Skeletal muscle cell (primary cell): ENCODE measurements at regions not wholly inside any gene's neighbourhood (a gene's known extent, or its start where the extent isn't known, plus 50 kb on each side); places are given as distances from the start of the nearest gene placed in this dataset.
"Not testable (repeated sequence)": the region's sequence is repeated elsewhere in the genome, so short reads cannot be mapped to it uniquely, and the experiment has no call there.

Experiments
- DNase-seq: peaks from one replicate; pipeline ENCODE4 v3.0.0-alpha.2; 2010; ENCODE audit warnings: low read depth
- H3K4me3 ChIP-seq: 2 replicates; pipeline ENCODE4 v1.5.1; 2011; ENCODE audit warnings: low read depth, mild to moderate bottlenecking, control low read depth, low read length, moderate library complexity

DNA sequence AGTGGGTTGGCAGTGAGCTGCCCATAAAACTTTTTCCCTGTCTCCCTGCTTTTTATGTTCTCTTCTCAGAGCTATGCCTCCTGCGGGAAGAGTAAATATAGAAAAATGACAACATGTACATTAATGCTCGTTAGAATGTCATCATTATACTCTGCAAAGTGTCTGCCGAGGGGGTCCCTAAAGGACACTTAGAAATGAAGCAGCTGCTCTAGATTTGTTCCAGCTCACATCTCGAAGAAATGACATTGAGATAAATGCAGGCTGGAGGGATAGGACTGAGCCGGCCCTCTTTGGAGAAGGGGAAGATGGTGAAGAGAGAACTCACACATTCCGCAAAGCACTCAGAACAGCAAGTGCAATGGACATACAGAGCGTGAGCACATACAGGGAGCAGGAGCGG, 240.0 kb downstream of the NXPE2 start:
- no peak for DNase-seq
- no peak overlapping the region for H3K4me3 ChIP-seq

GRCh38 chr11:114921697-114922096, 243.4 kb downstream of the NXPE2 start:
- no peak for DNase-seq
- no peak overlapping the region for H3K4me3 ChIP-seq

DNA sequence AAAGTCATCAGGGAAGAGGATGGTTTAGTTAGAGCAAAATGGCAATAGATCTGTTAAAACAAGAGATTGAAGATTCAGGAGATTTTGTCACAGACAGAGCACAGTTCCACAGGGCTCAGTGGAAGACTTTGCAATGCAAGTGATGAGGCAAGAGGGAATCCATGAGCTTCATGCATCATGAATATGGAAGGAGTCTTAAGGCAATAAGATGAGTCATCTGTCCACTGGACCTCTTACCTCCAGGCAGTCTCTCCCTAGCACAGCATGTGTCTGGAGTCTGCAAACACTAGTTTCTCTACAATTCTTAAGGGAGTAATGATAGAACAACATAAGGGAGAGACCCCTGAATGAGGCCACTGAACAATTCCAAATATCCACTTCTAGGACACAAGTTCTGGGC, 245.7 kb downstream of the NXPE2 start:
- no peak overlapping the region for H3K4me3 ChIP-seq
- DNase-seq, result no peak

DNA sequence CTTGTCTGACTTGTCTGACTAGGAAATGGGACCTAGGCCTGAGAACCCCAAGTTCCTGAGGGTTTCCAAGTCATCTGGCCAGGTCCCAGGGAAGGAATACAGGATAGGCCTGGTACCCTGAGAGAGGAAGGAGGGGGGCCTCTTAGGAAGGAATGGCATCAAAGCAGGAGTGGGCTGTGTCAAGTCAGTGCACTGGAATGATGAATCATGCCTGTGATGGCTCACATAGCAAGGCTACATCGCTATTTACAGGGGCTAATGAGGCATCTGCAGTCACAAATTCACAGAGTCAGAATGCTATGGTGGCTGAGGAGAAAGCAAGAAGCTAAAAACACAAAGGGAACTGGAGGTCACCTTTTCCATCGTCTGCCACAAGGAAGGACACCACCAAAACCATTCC, 247.3 kb downstream of the NXPE2 start:
- DNase-seq, result no peak
- no peak overlapping the region for H3K4me3 ChIP-seq

- no peak for DNase-seq
- no peak overlapping the region for H3K4me3 ChIP-seq
Measured at GRCh38 chr11:114928260-114928870, 250.0 kb downstream of the NXPE2 start.

GRCh38 chr11:114929351-114930000, 251.1 kb downstream of the NXPE2 start:
- DNase-seq, result no peak
- no peak overlapping the region for H3K4me3 ChIP-seq

DNA sequence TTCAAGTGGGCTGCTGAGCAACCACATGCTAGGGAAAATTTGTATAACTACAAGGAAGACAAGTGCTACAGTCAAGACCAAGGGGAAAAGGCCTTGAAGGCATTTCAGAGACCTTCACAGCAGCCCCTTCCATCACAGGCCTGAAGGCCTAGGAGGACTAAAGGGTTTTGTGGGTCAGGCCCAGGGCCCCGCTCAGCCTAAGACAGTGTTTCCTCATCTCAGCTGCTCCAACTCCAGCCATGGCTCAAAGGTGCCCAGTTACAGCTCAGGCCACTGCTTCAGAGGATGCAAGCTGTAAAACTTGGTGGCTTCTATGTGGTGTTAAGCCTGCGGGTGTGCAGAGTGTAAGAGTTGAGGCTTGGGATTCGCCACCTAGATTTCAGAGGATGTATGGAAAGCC, 260.5 kb downstream of the NXPE2 start:
- no peak overlapping the region for H3K4me3 ChIP-seq

DNA sequence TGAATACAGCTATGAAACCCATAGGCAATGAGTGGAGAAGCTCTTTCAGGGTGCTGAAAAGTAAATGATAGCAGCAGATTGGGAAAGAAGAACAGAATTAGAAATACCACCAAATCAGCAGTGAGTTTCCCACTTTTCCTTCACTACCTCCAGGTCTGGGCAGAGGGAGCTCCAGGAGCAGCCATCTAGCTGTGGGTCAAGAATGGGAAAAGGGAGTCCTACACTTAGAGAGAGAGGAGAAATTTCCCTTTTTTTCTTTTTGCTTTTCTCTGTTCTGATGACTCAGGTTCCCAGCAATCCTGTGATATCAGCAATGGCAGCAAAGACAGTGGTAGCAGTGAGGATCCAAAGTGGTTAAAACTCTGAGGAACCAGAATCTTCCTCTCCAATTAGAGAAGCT, 263.9 kb downstream of the NXPE2 start:
- H3K4me3 ChIP-seq, result no peak overlapping the region
- DNase-seq, result no peak

More for the DNA sequence above, 260.5 kb downstream of the NXPE2 start:
- DNase-seq, result no peak

DNA sequence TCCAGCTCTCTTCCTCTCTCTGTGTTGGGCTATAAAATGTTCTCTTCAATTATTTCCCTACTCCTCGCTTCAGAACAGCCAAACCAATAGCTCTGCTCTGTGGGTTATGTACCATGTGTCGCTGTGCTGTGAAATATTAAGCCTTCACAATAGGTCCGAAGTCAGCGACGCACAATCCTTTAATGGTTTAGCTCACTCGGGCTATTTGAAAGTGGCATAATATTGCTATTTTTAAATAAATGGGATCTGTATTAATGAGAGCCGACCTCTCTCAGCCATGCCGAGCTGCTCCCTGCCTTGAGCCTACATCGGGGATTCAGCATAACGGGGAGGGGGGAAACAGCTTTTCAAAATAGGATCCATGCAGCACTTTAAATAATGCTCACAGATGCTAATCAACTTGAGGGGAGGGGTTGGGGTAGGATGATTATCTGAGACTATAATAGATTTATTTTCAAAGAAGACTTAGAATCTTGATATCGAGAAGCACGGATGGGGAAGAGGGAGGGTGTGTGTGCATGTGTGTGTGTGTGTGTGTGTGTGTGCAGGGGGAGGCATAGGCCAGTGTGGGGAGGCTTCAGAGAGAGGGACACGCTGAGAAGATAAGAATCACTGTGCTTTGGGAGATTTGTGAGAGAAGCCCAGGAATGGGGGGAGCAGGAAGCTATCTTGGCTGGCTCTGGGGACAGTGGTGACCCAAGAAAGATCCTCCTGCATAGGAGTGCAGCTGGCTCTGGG, 271.5 kb downstream of the NXPE2 start:
- DNase-seq, result no peak

DNA sequence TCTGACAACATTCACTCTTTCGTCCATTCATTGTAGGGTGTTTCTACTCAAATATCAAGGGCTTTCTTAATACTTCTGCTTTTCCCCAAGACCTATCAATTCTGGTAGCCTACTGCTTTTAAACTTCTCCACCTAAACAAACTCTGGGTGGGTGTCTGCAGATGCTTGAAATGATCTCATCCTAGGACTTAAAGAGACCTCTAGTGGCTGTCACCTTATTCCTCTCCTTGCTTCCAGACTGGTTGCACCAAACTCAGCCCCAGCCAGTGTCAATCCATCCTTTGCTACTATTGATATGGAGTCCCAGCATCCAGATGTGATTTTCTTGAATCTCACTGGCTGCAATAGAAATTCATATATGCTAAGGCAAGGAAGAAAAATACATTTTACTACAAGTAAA, 274.7 kb downstream of the NXPE2 start:
- no peak for DNase-seq
- H3K4me3 ChIP-seq, result no peak overlapping the region

More for the DNA sequence above, 271.5 kb downstream of the NXPE2 start:
- H3K4me3 ChIP-seq, result no peak overlapping the region

GRCh38 chr11:114955923-114956322, 277.6 kb downstream of the NXPE2 start:
- H3K4me3 ChIP-seq, result no peak overlapping the region
- no peak for DNase-seq

DNA sequence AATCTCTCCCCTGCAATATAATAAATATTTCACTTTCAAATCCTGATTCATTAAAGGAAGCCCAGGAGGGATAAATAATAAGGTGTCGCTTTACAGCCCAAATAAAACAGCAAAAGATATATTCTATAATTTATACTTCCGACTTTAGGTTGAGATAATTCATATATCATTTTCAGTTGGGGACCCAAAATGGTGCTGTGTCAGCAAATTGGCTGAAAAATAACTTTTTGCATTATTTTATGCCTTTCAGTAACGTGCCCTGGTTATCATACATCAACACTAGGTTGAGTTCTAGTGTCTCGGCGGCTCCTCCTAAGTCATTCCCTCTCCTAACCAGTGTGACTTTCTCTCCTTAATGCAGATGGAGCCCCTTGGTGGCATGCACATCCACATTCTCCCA, 278.2 kb downstream of the NXPE2 start:
- no peak for DNase-seq
- H3K4me3 ChIP-seq, result no peak overlapping the region

DNA sequence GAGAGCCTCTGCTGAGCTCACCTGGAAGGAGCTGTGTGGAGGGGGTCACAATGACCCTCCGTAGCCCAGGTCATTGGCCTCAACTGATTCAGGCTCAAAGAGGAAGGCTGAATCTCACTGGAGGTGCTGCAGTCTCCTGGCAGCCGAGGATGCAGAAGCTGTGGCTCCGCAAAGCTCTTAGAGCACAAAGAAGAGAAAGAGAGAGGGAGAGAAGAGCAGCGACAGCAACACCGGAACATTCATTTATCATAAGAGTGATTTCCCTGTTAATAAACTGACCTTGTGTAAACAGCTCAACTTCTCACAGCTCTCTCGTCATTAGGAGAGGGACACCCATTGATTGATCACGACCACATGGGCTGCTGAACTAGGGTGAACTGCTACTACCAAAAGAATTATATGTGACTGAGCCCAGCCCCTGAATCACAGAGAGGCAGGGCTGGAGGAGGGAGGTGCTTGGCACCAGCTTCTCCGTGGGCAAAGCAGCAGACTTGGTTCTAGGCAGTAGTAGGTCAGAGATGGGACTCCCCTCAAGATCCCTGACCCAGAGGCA, 281.7 kb downstream of the NXPE2 start:
- no peak overlapping the region for H3K4me3 ChIP-seq
- no peak for DNase-seq

DNA sequence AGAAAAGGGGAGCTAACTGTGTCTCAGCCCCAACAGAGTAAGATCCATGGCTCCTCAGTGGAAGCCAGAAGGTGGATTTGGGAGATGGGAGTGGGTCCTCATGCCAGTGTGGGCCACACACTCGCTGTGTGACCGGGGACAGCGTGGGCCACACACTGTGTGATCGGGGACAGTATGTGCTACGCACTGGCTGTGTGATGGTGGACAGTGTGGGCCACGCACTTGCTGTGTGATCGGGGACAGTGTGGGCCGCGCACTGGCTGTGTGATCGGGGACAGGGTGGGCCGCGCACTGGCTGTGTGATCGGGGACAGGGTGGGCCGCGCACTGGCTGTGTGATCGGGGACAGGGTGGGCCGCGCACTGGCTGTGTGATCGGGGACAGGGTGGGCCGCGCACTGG, 282.5 kb downstream of the NXPE2 start:
- DNase-seq, H3K4me3 ChIP-seq: not testable (repeated sequence)

DNA sequence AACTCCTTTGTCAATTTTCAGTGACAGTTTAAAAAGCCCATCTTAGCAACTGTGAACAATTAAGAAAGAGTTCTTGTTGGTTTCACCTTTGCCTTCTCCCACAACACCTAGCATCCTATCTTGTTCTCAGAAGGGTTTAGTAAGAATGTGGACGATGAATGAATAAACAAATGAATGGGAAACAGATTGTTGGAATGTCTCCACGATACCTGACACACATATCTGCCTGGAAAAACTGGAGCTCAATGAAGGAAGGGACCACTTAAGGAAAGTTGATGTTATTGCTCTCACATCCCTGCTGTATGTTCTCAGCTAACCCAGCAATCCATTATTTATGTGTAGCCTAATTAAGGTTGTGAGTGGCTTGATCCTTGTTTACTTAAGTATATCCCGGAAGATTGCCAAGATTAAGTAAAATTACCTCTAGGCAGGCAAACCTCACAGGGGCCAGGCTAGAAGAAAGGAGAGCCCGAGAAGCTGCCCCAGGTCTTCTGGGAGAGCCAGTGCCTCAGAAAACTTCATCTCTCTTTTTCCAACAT, 286.4 kb downstream of the NXPE2 start:
- no peak overlapping the region for H3K4me3 ChIP-seq
- DNase-seq, result no peak

GRCh38 chr11:114970927-114971645, 292.8 kb downstream of the NXPE2 start:
- no peak overlapping the region for H3K4me3 ChIP-seq
- DNase-seq, result no peak

DNA sequence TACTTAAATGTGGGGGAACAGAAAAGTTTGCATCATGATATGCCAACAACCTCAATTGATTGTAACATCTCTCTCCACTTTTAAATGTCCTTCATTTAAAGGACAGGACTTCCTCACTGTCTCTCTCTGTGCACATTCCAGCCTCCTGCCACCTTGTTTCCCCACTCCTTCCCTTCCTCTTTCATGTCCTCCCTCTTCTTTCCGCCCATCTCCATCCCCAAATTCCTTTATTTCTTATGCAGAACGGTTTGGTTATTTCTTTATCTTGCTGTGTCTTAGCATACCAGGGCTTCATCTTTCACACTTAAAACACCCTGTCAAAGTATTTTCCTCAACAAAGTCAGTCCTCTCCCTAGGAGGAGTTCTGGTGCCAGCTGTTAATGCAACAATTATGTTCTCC, 293.8 kb downstream of the NXPE2 start:
- H3K4me3 ChIP-seq, result no peak overlapping the region
- no peak for DNase-seq

- DNase-seq, result no peak
- no peak overlapping the region for H3K4me3 ChIP-seq
Measured at GRCh38 chr11:114977651-114978050, 299.3 kb downstream of the NXPE2 start.

GRCh38 chr11:114982141-114982540, 303.8 kb downstream of the NXPE2 start:
- DNase-seq, result no peak
- H3K4me3 ChIP-seq, result no peak overlapping the region
